WTC11 (cell line): ENCODE measurements at regions not wholly inside any gene's neighbourhood (a gene's known extent, or its start where the extent isn't known, plus 50 kb on each side); places are given as distances from the start of the nearest gene placed in this dataset.

Source experiments
- ATAC-seq: fragments of 200-7000 bp; cut with Tn5 transposase; 2 replicates; pipeline ENCODE4 v1.10.0; 2021; ENCODE audit warnings: mild to moderate bottlenecking, moderate library complexity
- CTCF ChIA-PET: fragments of 300-600 bp; sonication (Branson Sonifier 250); formaldehyde crosslinking; loops from one replicate; lab custom pipeline; 2021; ENCODE audit warnings: antibody characterized with exemption; lab: Charles Lee
- POLR2A ChIA-PET: fragments of 350-600 bp; sonication (Branson Sonifier 250); formaldehyde crosslinking; loops from one replicate; lab custom pipeline; 2021; ENCODE audit warnings: antibody characterized with exemption; lab: Charles Lee
- DNase-seq: peaks from one replicate; pipeline ENCODE4 v3.0.0; 2021; ENCODE audit warnings: low spot score
- H3K27ac Mint-ChIP-seq: 2 replicates; pipeline ENCODE4 v1.8.0; 2021; ENCODE audit warnings: mixed read lengths
- H3K27me3 Mint-ChIP-seq: 2 replicates; pipeline ENCODE4 v1.8.0; 2021; ENCODE audit warnings: low read depth, mild to moderate bottlenecking, moderate library complexity, mixed read lengths
- H3K36me3 Mint-ChIP-seq: 2 replicates; pipeline ENCODE4 v1.8.0; 2021; ENCODE audit warnings: mixed read lengths
- H3K4me1 Mint-ChIP-seq: 2 replicates; pipeline ENCODE4 v1.8.0; 2022; ENCODE audit warnings: mixed read lengths
- H3K4me3 Mint-ChIP-seq: 2 replicates; pipeline ENCODE4 v1.8.0; 2021; ENCODE audit warnings: mild to moderate bottlenecking, moderate library complexity, mixed read lengths
- H3K9me3 Mint-ChIP-seq: 2 replicates; pipeline ENCODE4 v1.8.0; 2021; ENCODE audit warnings: mixed read lengths
- ARID4B ChIP-seq: sonication (generic); formaldehyde crosslinking; IDR thresholded peaks from 2 replicates; pipeline ENCODE4 v1.8.0; 2023; ENCODE audit warnings: missing genetic modification reagents, mild to moderate bottlenecking, borderline replicate concordance
- ATF2 ChIP-seq: sonication (generic); formaldehyde crosslinking; IDR thresholded peaks from 2 replicates; pipeline ENCODE4 v1.8.1; 2022; ENCODE audit warnings: low read depth, missing genetic modification reagents, borderline replicate concordance
- ATF6 ChIP-seq: sonication (generic); formaldehyde crosslinking; IDR thresholded peaks from 2 replicates; pipeline ENCODE4 v1.8.1; 2023; ENCODE audit warnings: mild to moderate bottlenecking, missing genetic modification reagents
- ELF4 ChIP-seq: sonication (generic); formaldehyde crosslinking; IDR thresholded peaks from 2 replicates; pipeline ENCODE4 v1.8.1; 2022; ENCODE audit warnings: low read depth, mild to moderate bottlenecking, moderate library complexity, missing genetic modification reagents
- FOXJ3 ChIP-seq: sonication (generic); formaldehyde crosslinking; IDR thresholded peaks from 2 replicates; pipeline ENCODE4 v1.9.0; 2021; ENCODE audit warnings: missing genetic modification reagents, mild to moderate bottlenecking, borderline replicate concordance
- FOXP1 ChIP-seq: sonication (generic); formaldehyde crosslinking; IDR thresholded peaks from 2 replicates; pipeline ENCODE4 v1.8.0; 2022; ENCODE audit warnings: missing genetic modification reagents, mild to moderate bottlenecking, moderate library complexity, borderline replicate concordance
- IRF1 ChIP-seq: sonication (generic); formaldehyde crosslinking; IDR thresholded peaks from 2 replicates; pipeline ENCODE4 v1.8.0; 2023; ENCODE audit warnings: missing genetic modification reagents
- PREB ChIP-seq: sonication (generic); formaldehyde crosslinking; IDR thresholded peaks from 2 replicates; pipeline ENCODE4 v1.8.1; 2022; ENCODE audit warnings: mild to moderate bottlenecking, missing genetic modification reagents, moderate library complexity, borderline replicate concordance
- PRRX2 ChIP-seq: fragments of 250-450 bp; sonication (Bioruptor Pico); IDR thresholded peaks from 2 replicates; pipeline ENCODE4 v1.8.0; 2021; ENCODE audit warnings: mild to moderate bottlenecking
- SMAD3 ChIP-seq: sonication (generic); formaldehyde crosslinking; IDR thresholded peaks from 2 replicates; pipeline ENCODE4 v1.8.0; 2022; ENCODE audit warnings: missing genetic modification reagents, mild to moderate bottlenecking, borderline replicate concordance
- TCF7 ChIP-seq: sonication (generic); formaldehyde crosslinking; IDR thresholded peaks from 2 replicates; pipeline ENCODE4 v1.8.0; 2022; ENCODE audit warnings: mild to moderate bottlenecking, low read depth, missing genetic modification reagents, moderate library complexity
- TEAD4 ChIP-seq: sonication (generic); formaldehyde crosslinking; IDR thresholded peaks from 2 replicates; pipeline ENCODE4 v1.8.0; 2022; ENCODE audit warnings: mild to moderate bottlenecking, missing genetic modification reagents
- USF1 ChIP-seq: sonication (generic); formaldehyde crosslinking; IDR thresholded peaks from 2 replicates; pipeline ENCODE4 v1.8.0; 2022; ENCODE audit warnings: mild to moderate bottlenecking, missing genetic modification reagents
- ZNF232 ChIP-seq: sonication (generic); formaldehyde crosslinking; IDR thresholded peaks from 2 replicates; pipeline ENCODE4 v1.8.0; 2022; ENCODE audit warnings: mild to moderate bottlenecking, missing genetic modification reagents
- ZNF281 ChIP-seq: sonication (generic); formaldehyde crosslinking; IDR thresholded peaks from 2 replicates; pipeline ENCODE4 v1.8.0; 2023; ENCODE audit warnings: mild to moderate bottlenecking, missing genetic modification reagents
- ZNF317 ChIP-seq: sonication (generic); formaldehyde crosslinking; IDR thresholded peaks from 2 replicates; pipeline ENCODE4 v1.8.1; 2023; ENCODE audit warnings: low read depth, mild to moderate bottlenecking, moderate library complexity, missing genetic modification reagents, borderline replicate concordance
- ZNF423 ChIP-seq: fragments of 250-450 bp; sonication (Bioruptor Pico); IDR thresholded peaks from 2 replicates; pipeline ENCODE4 v2.1.2; 2022; ENCODE audit warnings: mild to moderate bottlenecking, moderate library complexity

GRCh38 chr10:71024490-71024889, 136.1 kb upstream of the PCBD1 start:
- no peak overlapping the region for H3K4me3 Mint-ChIP-seq
- no peak for ATAC-seq
- POLR2A ChIA-PET, result no interaction called here
- peaks cover 5% of the 10 kb centered on the region; the same call in 1 of the 2 replicates for H3K27me3 Mint-ChIP-seq
- peaks cover 26% of the 10 kb centered on the region for H3K9me3 Mint-ChIP-seq
- no peaks in the 10 kb centered on the region for H3K4me1 Mint-ChIP-seq
- DNase-seq, result no peak
- no peak overlapping the region for H3K27ac Mint-ChIP-seq
- CTCF ChIA-PET, result no interaction called here
- TF ChIP-seq ARID4B (no peak), ATF2 (CRISPR knock-in tag) (no peak)
- peaks cover 5% of the 10 kb centered on the region; the same call in 1 of the 2 replicates for H3K36me3 Mint-ChIP-seq

- no peaks in the 10 kb centered on the region for H3K27me3 Mint-ChIP-seq
- H3K4me1 Mint-ChIP-seq, result no peaks in the 10 kb centered on the region
- TF ChIP-seq IRF1 (CRISPR knock-in tag) (no peak), ELF4 (CRISPR knock-in tag) (no peak), USF1 (CRISPR knock-in tag) (no peak), ZNF317 (CRISPR knock-in tag) (no peak), PREB (CRISPR knock-in tag) (no peak), FOXJ3 (CRISPR knock-in tag) (no peak), ATF6 (CRISPR knock-in tag) (no peak), PRRX2 (CRISPR knock-in tag) (no peak), ZNF423 (no peak), TEAD4 (CRISPR knock-in tag) (no peak), ZNF281 (no peak), FOXP1 (CRISPR knock-in tag) (no peak), ZNF232 (CRISPR knock-in tag) (no peak), TCF7 (CRISPR knock-in tag) (no peak), SMAD3 (CRISPR knock-in tag) (no peak)
- H3K4me3 Mint-ChIP-seq, result no peak overlapping the region
- H3K9me3 Mint-ChIP-seq, result peaks cover 20% of the 10 kb centered on the region
- ATAC-seq (peak; percentile 76), DNase-seq (no peak)
- H3K27ac Mint-ChIP-seq, result no peak overlapping the region
- POLR2A ChIA-PET, result no interaction called here
- peaks cover 5% of the 10 kb centered on the region; the same call in 1 of the 2 replicates for H3K36me3 Mint-ChIP-seq
- CTCF ChIA-PET, result interaction anchor here (0.6 to 3.7 kb wide), 6 partner anchors 8 to 183 kb away, joined by 3 to 12 read pairs (median 4); no protein-coding TSS in a partner anchor
Measured at GRCh38 chr10:71025535-71025934, 137.2 kb upstream of the PCBD1 start.
